GM12873 (cell line): ENCODE measurements at regions not wholly inside any gene's neighbourhood (a gene's known extent, or its start where the extent isn't known, plus 50 kb on each side); places are given as distances from the start of the nearest gene placed in this dataset.
A peak's percentile ranks its signal among the peaks of the same experiment; 100 is the strongest.

Experiments
- TF ChIP-seq, protein P1 (sequence below): IDR thresholded peaks from 2 replicates; pipeline ENCODE4 v1.5.1; 2012; ENCODE audit warnings: low read depth, mild to moderate bottlenecking, moderate library complexity, low read length, control low read depth; ENCODE audit not compliant: insufficient read depth; ENCODE audit errors: missing control alignments

DNA sequence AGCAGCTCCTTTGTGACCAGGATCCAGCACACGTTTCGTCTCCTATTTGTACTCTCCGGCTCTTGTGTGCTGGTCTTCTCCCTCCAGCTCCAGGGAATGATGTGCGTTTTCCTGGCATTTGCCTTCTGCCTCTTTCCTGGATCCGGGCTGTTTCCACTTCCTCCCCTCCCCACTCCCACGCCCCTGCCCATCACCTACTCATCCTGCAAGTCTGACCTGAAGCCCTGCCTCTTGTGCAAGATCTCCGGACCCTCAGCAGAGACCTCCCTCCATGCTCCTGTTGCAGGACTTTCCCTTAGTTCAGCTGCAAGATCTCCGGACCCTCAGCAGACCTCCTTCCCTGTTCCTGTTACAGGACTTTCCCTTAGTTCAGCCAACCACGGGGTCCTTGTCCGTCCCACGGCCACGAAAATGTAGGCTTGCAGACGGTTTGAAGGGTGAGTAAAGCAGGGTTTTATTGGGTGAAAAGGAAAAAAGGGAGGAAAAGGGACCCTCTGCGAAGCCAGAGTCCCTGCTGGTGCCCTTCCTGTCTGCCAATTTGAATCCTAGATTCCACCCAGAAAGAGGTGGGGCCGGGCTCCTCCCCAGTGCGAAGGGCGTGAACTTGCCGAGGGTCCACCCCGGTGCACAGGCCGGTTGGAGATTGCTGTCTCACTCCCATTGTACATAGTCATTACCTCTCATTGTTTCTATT is 74.4 kb upstream of the IRF2 start:
- TF ChIP-seq, protein P1, sequence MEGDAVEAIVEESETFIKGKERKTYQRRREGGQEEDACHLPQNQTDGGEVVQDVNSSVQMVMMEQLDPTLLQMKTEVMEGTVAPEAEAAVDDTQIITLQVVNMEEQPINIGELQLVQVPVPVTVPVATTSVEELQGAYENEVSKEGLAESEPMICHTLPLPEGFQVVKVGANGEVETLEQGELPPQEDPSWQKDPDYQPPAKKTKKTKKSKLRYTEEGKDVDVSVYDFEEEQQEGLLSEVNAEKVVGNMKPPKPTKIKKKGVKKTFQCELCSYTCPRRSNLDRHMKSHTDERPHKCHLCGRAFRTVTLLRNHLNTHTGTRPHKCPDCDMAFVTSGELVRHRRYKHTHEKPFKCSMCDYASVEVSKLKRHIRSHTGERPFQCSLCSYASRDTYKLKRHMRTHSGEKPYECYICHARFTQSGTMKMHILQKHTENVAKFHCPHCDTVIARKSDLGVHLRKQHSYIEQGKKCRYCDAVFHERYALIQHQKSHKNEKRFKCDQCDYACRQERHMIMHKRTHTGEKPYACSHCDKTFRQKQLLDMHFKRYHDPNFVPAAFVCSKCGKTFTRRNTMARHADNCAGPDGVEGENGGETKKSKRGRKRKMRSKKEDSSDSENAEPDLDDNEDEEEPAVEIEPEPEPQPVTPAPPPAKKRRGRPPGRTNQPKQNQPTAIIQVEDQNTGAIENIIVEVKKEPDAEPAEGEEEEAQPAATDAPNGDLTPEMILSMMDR: no peak

DNA sequence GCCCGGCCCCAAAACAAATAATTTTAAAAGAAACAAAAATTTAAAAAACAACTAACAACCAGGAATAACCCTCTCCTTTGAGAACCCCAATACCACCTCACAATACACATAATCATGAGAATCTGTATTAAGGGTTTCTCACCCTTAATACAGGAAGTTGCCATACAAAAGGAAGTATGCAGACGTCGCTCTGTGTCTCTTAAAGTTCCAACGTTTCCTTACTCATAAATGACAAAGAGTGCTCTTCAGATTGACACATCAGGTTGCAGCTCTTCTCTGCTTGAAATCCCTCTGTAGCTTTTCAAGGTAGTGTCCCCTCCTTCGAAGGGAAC is 73.9 kb upstream of the IRF2 start:
- TF ChIP-seq, protein P1: no peak

DNA sequence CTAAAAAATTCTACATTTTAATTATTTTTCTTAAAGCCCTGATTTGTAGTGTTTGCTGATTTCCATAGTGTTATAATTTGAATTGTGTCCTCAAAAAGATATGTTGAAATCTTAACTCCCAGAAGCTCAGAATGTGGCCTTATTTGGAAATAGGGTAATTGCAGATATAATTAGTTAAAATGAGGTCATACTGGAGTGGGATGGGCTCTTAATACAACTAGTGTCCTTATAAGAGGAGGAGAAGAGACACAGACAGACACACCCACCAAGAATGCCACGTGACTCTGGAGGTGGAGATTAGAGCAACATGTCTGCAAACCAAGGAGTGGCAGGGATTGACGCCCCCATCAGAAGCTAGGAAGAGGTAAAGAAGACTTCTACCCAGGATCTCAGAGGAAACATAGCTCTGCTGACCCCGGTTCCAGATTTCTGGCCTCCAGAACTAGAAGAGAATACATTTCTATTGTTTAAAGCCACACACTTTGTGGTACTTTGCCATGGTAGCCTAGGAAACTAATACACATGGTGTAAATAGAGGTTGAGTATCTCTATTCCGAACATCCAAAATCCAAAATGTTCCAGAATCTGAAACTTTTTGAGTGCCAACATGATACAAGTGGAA is 70.5 kb upstream of the IRF2 start:
- TF ChIP-seq, protein P1: no peak

DNA sequence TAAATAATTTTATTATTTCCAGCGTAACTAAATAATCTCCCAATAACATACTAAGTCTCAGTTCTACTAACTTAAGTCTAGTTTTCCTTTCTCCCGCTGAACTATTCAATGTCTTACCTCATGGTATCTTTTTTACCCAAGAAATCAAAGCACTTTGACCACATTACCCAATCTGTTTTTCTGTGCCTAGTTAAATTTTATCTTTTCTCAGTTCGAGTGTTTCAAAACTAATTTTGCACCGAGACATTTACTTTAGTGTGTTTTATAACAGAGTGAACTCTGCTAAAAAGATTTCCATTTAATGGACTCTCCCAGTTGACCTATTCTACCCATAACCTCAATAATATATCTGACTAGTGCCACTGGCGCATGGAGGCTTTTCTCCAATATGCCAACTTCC is 67.6 kb upstream of the IRF2 start:
- TF ChIP-seq, protein P1: no peak

DNA sequence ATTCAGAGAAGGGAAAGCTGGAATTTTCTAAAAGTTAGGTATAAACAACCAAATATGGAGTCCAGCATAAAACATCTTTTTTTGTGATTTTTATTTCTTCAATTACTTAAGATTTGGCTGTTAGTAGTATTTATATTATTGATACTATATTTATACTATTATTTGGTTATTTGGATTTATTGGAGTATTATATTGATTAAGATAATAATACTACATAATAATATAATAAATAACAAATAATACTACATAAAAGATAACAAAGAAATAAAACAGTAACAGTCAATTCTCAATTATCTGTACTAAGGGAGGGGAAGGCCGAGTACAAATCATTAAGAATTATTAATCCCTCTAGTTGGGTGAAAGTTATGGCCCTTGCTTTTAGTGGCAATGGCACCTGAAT is 66.0 kb upstream of the IRF2 start:
- TF ChIP-seq, protein P1: no peak

DNA sequence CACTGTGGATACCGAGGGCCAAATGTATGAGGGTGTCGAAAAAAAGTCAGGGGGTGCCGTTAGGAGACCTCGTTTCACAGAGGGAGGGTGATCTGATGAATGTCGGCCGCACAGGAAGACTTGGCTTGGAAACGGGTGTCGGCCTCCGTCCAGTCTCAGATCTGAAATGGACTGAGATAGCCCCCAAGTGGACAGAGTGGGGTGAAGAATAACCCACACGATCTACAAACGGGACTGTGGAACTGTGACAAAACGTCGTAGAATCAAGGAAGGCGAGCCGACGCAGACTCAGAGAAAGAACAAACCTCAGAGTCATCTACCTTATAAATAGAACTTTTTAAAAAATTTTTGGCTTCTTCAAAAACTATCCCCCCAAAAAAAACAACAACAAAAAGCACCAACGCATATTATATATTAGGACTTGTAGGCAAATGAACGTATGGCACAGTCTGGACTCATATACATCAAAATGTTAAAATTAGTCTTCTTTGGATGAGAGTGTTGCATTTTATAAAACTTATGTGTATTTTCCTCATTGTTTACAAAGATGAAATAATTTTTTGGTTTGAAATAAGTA is 63.8 kb upstream of the IRF2 start:
- TF ChIP-seq, protein P1: peak; percentile 62

DNA sequence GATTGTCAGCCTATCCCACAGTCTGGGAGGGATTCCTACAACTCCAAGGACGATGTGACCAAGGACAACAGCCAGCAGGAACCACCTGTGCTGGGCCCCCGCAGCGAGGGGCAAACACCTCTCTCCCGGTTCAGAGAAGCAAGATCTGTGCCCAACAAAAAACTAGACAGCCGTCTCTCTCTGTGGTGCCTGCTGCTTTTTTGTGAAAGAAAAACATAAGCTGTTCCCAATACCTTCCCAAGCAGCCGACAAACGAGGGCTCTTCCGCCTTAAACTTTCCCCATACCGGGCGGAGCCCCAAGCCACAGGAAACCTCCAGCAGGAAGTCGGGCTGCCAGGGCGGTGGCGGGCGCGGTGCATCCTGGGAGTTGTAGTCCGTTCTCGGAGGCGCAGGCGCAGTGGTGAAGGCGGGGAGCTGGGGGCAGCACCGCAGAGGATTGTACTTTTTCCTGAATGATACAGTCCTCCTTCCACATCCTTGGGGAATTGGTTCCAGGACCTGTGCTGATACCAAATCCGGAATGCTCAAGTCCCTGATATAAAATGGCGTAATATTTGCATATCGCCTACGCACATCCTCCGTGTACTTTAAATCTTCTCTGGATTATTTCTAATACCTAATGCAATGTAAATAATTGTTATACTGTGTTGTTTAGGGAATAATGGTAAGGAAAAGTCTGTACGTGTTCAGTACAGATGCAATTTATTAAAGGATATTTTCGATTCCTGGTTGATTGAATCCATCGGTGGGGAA is 63.1 kb upstream of the IRF2 start:
- TF ChIP-seq, protein P1: no peak
